ENCODE measurements at regions not wholly inside any gene's neighbourhood (a gene's known extent, or its start where the extent isn't known, plus 50 kb on each side); places are given as distances from the start of the nearest gene placed in this dataset.
"Not testable (repeated sequence)": the region's sequence is repeated elsewhere in the genome, so short reads cannot be mapped to it uniquely, and the experiment has no call there.

DNA sequence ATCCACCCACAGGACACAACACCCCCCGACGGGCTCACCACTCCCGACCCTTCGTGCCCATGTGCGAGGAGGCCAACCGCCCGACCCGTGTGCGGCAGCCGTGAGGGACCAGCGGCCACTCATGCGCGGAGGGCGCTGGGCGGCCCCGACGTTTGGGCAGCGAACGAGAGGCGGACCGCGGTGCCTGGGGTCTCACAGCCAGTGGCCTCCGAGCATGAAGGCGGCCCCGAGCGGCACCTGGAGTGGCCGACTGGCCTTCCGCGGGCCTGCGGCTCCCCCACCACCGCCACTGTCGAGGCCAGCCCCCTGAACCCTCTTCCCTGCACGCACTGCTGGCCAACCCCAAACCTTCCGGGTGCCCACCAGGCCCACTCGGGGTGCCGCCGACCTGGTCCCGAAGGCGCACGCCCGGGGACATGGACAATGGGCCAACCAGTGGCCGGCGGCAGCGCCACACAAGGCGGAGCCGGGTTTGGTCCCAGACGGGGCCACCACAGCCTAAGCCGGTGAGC, 4274.9 kb upstream of the OR11H1 start:
- DNase-seq (ENCODE audit: low spot score): no peak

DNA sequence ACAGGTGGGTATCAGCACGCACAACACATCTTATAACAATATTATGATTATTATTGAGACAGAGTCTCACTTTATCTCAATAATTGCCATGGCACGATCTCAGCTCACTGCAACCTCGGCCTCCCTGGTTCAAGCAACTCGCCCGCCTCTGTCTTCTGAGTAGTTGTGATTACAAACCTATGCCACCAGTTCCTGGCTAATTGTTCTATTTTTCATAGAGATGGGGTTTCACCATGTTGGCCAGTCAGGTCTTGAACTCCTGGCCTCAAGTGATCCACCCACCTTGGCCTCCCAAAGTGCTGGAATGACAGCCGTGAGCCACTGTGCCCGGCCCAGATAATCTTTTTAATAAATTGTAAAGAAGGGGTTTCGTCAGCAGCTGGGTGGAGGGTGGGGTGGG, 4257.0 kb upstream of the OR11H1 start:
- DNase-seq (ENCODE audit: low spot score): not testable (repeated sequence)

DNA sequence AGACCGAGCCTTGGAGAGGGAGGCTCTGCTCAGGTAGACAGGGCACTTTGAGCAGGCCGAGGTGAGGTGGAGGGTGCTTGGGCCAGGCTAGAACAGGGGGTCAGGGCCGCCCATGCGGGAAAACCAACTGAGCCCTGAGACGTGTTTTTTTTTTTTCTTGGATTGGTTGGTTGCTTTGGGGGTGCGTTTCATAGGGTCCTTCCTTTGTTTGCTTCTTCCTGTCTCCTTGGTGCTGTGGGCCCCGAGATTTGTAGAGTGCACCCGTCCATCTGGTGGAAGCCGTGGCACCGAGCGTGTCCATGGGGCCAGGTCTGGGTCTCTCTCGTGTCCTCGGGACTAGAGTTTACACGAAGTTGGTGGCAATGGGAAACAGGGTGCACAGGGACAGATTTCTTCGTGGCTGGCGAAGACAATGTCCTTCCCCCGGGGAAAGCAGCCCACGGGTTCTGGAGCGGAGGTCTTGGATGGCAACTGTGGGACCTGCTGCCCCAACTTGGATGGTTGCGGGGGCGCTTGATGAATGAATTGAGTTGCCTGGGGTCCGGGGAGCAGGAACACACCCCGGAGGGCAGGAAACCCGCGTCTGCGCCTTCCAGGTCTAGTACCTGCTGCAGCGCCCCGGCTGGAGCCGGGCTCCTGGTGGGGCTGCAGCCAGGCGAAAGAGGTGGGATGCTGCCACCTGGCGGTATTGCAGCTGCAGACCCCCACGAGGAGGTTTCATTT, 4242.7 kb upstream of the OR11H1 start:
- DNase-seq (ENCODE audit: low spot score): peak; percentile 32

DNA sequence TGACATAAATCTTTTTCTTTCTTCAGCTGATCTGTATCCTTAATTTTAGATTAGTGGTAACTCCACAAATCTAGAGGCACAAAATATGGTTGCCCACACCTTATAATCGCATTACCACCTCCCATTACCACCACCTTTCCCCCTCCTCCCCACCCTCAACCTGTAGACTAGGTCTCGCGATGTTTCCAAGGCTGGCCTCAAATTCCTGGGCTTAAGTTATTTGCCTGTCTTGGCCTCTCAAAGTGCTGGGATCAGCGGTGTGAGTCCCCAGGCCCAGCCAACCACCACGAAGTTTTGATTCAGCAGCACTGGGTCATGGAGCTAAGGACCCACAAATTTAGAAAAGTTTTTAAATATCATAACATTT, 4242.2 kb upstream of the OR11H1 start:
- DNase-seq (ENCODE audit: low spot score): not testable (repeated sequence)

DNA sequence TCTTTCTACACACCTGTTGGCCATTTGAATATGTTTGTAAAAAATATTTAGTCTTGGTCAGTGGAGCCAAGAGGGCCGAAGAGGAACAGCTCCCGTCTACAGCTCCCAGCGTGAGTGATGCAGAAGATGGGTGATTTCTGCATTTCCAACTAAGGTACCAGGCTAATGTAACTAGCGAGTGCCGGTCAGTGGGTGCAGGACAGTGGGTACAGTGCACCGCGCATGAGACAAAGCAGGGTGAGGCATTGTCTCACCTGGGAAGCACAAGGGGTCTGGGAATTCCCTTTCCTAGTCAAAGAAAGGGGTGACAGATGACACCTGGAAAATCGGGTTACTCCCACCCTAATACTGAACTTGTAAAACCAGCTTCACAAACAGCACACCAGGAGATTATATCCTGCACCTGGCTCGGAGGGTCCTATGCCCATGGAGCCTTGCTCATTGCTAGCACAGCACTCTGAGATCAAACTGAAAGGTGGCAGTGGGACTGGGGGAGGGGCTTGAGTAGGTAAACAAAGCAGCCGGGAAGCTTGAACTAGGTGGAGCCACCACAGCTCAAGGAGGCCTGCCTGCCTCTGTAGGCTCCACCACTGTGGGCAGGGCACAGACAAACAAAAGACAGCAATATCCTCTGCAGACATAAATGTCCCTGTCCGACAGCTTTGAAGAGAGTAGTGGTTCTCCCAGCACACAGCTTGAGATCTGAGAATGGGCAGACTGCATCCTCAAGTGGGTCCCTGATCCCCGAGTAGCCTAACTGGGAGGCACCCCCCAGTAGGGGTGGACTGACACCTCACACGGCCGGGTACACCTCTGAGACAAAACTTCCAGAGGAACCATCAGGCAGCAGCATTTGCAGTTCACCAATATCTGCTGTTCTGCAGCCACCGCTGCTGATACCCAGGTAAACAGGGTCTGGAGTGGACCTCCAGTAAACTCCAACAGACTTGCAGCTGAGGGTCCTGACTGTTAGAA, 4239.5 kb upstream of the OR11H1 start:
- not testable (repeated sequence) for DNase-seq (ENCODE audit: low spot score)

DNA sequence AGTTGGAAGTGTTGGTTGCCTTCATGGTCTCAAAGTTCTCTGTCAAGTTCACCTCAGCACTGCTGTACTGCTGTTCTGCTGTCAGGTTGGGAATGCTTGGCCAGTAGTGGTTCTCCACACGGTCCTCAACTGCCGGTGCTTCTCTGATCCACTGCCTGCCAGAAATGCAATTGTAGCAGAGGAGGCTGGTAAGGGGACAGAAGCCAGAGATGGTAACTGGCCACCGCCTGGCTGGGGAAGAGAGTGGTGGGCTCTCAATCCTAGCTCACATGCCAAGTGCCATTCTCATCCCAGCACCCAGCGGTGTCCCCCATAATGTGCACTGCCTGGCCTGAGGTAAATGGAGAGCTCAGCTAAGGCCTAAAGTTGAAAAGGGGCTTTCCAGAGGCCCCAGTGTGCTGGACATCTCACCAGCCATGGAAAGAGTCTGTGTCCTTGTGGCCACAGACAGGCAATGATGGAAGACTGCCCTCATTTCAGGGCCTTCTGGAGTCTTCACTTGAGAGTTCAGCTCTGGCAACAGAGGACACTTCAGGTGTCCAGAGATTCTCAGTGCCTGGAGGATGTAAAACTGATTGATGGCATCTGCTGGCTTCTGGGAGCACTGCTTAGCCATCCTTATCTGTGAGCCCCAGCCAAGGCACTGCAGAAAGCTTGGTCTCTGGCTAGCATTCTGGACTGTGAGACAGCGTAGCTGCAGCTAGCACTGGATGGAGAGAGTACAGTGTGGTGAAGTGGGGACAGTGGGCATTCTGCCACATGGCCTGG, 4229.7 kb upstream of the OR11H1 start:
- DNase-seq (ENCODE audit: low spot score): not testable (repeated sequence)

DNA sequence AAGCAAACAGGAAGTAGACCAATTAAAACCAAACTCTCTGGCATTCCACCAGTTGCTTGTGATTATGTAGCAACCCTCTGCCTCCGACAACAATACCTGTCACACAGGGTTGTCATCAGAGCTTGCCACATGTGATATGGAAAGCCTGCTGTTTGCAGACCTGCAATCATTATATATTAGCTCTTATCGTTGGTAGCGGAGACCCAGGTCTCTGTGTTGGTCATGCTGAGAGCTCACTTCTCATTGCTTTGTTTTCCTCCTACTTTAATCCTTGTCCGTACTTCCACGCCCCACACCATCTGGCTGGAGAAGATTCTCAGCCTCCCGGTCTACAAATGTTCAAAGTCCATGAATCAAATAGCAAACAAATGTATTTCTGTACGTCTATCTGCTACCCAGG, 4225.6 kb upstream of the OR11H1 start:
- not testable (repeated sequence) for DNase-seq (ENCODE audit: low spot score)

DNA sequence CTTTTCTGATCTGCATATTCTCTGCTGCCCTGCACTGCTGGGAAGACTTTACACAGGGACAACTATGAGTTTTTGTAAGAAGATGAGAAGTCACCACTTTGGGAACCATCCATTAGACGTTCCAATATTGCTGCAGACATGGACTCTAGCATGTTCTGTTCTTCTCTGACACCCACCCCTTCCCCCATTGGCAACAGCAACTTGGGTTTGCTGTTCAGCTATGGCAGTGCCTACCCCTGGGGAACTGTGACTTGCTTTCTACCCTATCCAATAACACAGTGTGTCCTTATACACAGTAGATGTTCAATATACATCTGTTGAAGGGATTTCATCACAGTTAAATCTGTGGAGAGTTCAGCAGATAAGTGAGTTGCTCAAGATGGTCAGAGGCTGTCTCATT, 4225.1 kb upstream of the OR11H1 start:
- not testable (repeated sequence) for DNase-seq (ENCODE audit: low spot score)

DNA sequence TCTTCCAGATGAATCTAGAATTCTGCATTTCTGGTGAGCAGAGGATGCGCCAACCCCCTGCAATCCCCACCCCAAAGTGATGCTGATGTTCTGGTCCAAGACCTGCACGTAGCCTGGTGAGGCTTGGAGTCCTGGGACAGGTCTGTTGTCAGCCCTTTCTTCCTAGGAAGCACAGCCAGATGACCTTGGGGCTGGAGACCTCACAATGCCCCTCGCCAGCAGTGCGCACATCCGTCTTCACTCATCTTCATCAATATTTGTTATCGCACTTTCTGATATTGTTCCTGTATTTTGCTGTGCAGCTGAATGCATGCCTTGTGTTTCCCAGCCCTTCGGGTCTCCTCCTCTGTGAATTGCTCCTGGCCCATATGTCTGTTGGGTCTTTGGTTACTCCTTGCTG, 4222.8 kb upstream of the OR11H1 start:
- not testable (repeated sequence) for DNase-seq (ENCODE audit: low spot score)

DNA sequence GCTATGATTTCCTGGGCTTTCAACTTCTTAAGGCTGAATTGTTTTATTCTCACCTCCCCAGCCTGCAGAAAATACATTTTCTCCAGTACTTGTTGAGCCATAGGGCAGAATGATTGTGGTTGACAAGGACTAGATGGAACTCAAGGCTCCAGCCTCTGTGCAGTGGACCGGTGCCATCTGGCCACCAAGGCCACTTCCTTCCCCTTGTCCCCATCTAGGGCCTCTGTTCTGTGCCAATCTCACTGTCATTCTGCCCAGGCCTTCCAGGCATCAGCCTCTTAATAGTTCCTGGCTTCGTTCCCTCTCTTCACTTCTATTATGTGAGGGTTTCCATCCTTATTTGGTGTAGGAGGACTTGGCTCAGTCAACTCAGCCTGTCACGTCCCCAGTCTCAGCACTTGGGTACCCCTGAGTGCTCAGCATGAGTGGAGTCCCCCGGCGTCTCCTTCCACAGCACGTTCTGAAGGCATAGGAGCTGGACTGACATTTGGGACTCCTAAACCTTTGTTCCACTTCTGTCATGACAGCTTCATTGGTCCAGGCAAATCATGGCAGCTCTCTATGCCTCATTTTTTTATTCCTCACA, 4221.0 kb upstream of the OR11H1 start:
- not testable (repeated sequence) for DNase-seq (ENCODE audit: low spot score)

DNA sequence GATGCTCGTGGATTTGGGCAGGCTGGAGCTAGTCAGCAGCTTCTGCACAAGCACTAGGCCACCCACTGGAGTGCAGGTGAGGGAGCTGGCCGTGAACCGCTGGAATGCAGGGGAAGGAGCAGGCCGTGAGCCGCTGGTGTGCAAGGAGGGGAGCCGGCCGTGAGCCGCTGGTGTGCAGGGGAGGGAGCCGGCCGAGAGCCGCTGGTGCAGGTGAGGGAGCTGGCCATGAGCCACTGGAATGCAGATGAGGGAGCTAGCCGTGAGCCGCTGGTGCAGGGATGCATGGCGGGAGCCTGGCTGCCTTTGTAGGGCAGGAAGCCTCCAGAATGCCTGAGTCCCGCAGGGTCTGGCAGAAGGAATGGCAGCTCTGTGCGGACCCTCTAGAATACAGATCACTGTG, 4220.0 kb upstream of the OR11H1 start:
- DNase-seq (ENCODE audit: low spot score): no peak

DNA sequence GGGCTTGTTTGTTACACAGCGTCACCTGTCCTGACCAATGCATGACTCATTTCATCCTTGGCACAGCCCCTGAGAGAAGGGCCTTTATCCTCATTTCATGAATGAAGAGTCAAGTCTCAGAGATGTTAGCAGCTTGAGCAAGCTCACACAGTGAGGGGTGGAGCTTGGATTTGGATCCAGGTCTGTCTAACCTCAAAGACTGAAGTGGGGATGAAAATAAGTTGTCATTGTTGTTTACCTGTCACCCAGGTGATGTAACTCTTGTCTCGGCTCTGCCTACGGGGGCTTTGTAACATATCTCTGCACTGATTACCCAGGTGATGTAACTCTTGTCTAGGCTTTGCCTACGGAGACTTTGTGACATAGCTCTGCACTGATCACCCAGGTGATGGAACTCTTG, 4218.2 kb upstream of the OR11H1 start:
- DNase-seq (ENCODE audit: low spot score): not testable (repeated sequence)

DNA sequence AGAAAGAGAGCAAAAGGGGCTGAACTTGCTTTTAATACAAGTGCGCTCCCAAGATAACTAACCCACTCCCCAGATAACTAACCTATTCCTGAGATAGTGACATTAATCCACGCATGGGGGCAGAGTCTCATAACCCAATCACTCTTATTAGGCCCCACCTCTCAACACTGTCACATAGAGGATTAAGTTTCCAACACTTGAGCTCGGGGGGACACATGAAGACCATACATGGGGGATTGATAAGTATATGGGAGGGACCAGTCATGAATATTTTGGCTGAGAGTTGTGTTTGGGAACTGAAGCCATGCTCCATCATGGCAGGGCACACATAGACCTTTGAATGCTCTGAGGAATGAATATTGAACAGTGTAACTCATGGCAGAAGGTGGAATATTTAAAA, 4217.3 kb upstream of the OR11H1 start:
- DNase-seq (ENCODE audit: low spot score): not testable (repeated sequence)

DNA sequence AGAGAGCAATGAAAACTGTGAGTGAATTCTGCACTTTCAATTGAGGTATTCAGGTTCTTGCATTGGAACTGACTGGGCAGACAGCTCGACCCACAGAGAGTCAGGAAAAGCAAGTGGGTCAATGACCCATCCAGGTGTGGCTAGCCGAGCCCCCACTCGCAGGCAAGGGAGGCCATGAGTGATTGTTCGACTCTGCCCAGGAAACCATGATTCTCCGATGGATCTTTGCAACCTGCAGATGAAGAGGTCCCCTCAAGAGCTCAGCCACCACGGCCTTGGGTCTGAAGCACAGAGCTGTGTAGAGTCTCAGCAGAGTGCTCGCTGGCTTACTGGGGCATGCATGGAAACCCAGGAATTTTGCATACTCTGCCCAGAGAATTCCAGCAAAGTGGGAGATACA, 4215.4 kb upstream of the OR11H1 start:
- DNase-seq (ENCODE audit: low spot score): not testable (repeated sequence)

DNA sequence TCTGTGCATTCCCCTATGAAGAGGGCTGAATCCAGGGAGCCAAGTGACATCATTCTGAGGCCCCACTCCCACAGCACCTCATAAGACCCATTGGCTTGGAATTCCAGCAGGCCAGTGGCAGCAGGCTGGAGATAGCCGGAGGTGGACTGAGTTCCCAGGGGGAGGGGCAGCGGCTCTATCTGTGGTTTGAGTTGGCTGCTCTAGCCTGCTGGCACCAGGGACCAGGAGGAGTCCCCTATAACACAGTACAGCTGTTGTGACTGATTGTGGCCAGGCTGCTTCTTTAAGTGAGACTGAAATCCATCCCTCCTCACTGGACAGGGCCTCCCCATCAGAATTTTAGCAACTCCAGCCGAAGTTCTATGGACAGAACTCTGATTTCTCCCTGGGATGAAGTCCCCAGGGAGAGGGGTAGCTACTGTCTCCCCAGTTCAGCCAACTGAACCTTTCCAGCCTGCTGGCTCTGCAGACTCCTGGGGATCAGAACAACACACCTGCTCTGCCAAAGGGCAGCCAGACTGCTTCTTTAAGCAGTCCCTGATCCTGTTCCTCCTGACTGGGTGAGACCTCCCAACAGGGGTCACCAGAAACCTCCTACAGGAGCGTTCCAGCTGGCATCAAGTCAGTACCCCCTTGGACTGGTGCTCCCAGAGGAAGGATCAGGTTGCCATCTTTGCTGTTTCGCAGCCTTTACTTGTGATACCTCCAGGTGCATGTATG, 4214.8 kb upstream of the OR11H1 start:
- DNase-seq (ENCODE audit: low spot score): not testable (repeated sequence)

DNA sequence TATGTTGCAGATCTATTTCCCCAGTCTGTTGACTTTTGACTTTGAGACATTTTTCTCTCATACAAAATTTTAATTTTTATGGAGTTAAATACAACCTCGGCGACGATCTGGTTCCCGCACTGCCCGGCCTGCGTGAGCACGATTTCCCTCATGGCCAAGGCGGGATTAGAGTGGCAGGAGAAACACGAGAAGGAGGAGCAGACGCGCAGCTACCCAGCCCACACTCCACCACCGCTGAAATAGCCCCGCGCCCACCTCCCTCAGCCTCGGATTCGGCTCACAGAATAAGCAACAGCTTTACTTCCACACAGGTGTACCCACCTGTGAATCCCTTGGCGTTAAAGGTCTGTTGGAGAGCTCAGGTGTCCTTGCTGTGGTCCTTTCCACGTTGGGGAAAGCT, 4209.4 kb upstream of the OR11H1 start:
- not testable (repeated sequence) for DNase-seq (ENCODE audit: low spot score)

DNA sequence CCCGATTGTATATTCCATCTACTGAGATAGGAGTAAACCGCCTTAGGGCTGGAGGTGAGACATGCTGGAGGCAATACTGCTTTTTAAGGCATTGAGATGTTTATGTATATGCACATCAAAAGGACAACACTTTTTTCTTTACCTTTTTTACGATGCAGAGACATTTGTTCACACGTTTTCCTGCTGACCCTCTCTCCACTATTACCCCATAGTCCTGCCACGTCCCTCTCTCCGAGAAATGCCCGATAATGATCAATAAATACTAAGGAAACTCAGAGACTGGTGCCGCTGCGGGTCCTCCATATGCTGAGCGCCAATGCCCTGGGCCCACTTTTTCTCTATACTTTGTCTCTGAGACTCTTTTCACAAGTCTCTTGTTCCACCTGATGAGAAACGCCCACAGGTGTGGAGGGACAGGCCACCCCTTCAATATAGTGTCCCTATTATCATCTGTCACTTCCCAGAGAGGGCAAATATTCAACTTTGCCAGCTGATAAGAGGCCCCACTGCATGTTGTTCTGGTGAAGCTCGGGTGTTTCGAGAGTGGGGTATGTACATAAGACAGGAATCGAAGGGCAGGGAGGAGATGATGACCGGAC, 4203.5 kb upstream of the OR11H1 start:
- DNase-seq (ENCODE audit: low spot score): not testable (repeated sequence)

DNA sequence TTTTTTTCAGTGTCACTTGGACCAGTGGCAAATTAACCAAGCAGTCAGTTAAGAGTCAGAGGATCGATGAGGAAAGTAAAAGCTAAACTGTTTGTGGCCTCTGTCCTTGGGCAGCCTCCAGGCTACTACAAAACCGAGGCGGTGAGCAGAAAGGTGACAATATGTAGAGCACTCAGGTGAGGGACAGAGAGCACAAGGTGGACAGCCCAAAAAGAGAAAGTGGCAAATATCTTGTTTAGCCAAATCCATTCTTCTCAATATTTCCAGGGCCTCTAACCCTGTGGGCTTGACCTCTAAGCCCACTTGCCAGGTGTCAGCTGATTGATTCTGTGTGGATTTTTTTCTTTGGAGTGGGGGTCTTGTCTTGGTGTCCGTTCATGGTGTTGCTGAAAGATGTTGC, 4202.2 kb upstream of the OR11H1 start:
- DNase-seq (ENCODE audit: low spot score): no peak

DNA sequence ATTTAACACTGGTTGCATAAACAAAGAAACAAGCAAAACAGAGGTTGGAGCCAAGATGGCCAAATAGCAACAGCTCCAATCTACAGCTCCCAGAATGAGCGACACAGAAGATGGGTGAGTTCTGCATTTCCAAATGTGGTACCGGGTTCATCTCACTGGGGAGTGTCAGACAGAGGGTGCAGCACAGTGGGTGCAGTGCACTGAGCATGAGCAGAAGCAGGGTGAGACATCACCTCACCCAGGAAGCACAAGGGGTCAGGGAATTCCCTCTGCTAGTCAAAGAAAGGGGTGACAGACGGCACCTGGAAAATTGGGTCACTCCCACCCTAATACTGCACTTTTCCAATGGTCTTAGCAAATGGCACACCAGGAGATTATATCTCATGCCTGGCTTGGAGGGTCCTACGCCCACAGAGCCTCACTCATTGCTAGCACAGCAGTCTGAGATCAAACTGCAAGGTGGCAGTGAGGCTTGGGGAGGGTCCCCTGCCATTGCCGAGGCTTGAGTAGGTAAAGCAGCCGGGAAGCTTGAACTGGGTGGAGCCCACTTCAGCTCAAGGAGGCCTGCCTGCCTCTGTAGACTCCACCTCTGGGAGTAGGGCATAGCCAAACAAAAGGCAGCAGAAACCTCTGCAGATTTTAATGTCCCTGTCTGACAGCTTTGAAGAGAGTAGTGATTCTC, 4186.5 kb upstream of the OR11H1 start:
- not testable (repeated sequence) for DNase-seq (ENCODE audit: low spot score)

DNA sequence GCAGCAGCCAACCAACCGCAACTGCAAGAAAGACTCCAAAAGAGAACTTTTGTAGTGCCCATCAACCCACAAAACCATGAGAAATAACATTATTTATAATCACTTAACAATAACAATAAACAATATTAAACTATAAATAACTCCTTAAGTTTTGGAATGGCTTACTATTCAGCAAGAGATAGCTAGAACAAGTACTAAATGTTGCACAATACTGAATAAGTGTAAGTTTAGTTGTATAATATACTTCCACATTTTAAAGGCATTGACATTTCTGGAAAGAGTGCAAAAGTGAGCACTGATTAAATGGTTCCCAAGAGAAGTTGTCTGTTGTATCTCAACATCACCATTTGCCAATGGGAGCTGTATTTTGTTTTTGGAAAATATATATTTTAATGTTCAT, 4176.8 kb upstream of the OR11H1 start:
- DNase-seq (ENCODE audit: low spot score): not testable (repeated sequence)

Data from SW480 (cell line).